H9 (cell line): ENCODE measurements at regions not wholly inside any gene's neighbourhood (a gene's known extent, or its start where the extent isn't known, plus 50 kb on each side); places are given as distances from the start of the nearest gene placed in this dataset.
"Not testable (repeated sequence)": the region's sequence is repeated elsewhere in the genome, so short reads cannot be mapped to it uniquely, and the experiment has no call there.

Experiments used
- DNase-seq: peaks from one replicate; pipeline ENCODE4 v3.0.0-alpha.2; 2017
- H2AFZ ChIP-seq: one replicate; pipeline ENCODE4 v1.6.1; 2013; ENCODE audit warnings: mild to moderate bottlenecking, low read length, control low read depth, moderate library complexity
- H2AK5ac ChIP-seq: 2 replicates; pipeline ENCODE4 v1.6.1; 2013; ENCODE audit warnings: low read length, control low read depth, mixed read lengths; ENCODE audit not compliant: insufficient read length
- H2BK120ac ChIP-seq: one replicate; pipeline ENCODE4 v1.6.1; 2013; ENCODE audit warnings: low read depth, mild to moderate bottlenecking, low read length, control low read depth, inconsistent platforms; ENCODE audit not compliant: poor library complexity, severe bottlenecking
- H2BK12ac ChIP-seq: 2 replicates; pipeline ENCODE4 v1.6.1; 2013; ENCODE audit warnings: low read length, control low read depth, mixed read lengths, low read depth; ENCODE audit not compliant: insufficient read length
- H2BK15ac ChIP-seq: 2 replicates; pipeline ENCODE4 v1.6.1; 2013; ENCODE audit warnings: low read depth, low read length, control low read depth
- H2BK20ac ChIP-seq: one replicate; pipeline ENCODE4 v1.6.1; 2013; ENCODE audit warnings: low read depth, mild to moderate bottlenecking, low read length, control low read depth, inconsistent platforms; ENCODE audit not compliant: poor library complexity, severe bottlenecking
- H2BK5ac ChIP-seq: 2 replicates; pipeline ENCODE4 v1.6.1; 2013; ENCODE audit warnings: low read length, control low read depth, mixed read lengths; ENCODE audit not compliant: insufficient read length
- H3K14ac ChIP-seq: 2 replicates; pipeline ENCODE4 v1.6.1; 2013; ENCODE audit warnings: low read length, control low read depth; ENCODE audit not compliant: insufficient read depth
- H3K18ac ChIP-seq: 2 replicates; pipeline ENCODE4 v1.6.1; 2013; ENCODE audit warnings: low read depth, mild to moderate bottlenecking, mixed read lengths, low read length, control low read depth; ENCODE audit not compliant: insufficient read length
- H3K23ac ChIP-seq: 2 replicates; pipeline ENCODE4 v1.6.1; 2013; ENCODE audit warnings: low read length, control low read depth, mixed read lengths, low read depth; ENCODE audit not compliant: insufficient read length
- H3K23me2 ChIP-seq: 2 replicates; pipeline ENCODE4 v1.6.1; 2013; ENCODE audit warnings: low read depth, mild to moderate bottlenecking, mixed read lengths, low read length, control low read depth; ENCODE audit not compliant: insufficient read length, poor library complexity, severe bottlenecking
- H3K27ac ChIP-seq: 2 replicates; pipeline ENCODE4 v1.5.1; 2013; ENCODE audit warnings: low read length, control low read depth, mixed read lengths, low read depth; ENCODE audit not compliant: insufficient read length
- H3K27me3 ChIP-seq: 2 replicates; pipeline ENCODE4 v1.6.1; 2013; ENCODE audit warnings: low read length, control low read depth, inconsistent platforms; ENCODE audit not compliant: insufficient read depth
- H3K4ac ChIP-seq: 2 replicates; pipeline ENCODE4 v1.6.1; 2013; ENCODE audit warnings: low read depth, mild to moderate bottlenecking, control low read depth, inconsistent platforms, low read length, moderate library complexity
- H3K4me1 ChIP-seq: 2 replicates; pipeline ENCODE4 v1.6.1; 2013; ENCODE audit warnings: low read length, control low read depth, inconsistent platforms; ENCODE audit not compliant: insufficient read depth
- H3K4me2 ChIP-seq: 2 replicates; pipeline ENCODE4 v1.6.1; 2013; ENCODE audit warnings: low read length, control low read depth, mixed read lengths; ENCODE audit not compliant: insufficient read length, insufficient read depth
- H3K56ac ChIP-seq: 2 replicates; pipeline ENCODE4 v1.6.1; 2013; ENCODE audit warnings: low read depth, mild to moderate bottlenecking, mixed read lengths, low read length, control low read depth; ENCODE audit not compliant: insufficient read length
- H3K79me1 ChIP-seq: 2 replicates; pipeline ENCODE4 v1.6.1; 2013; ENCODE audit warnings: low read depth, mild to moderate bottlenecking, moderate library complexity, low read length, control low read depth, inconsistent platforms; ENCODE audit not compliant: insufficient read depth, poor library complexity, severe bottlenecking
- H3K79me2 ChIP-seq: 2 replicates; pipeline ENCODE4 v1.6.1; 2013; ENCODE audit warnings: low read length, control low read depth, inconsistent platforms; ENCODE audit not compliant: insufficient read depth
- H3K9ac ChIP-seq: 2 replicates; pipeline ENCODE4 v1.6.1; 2013; ENCODE audit warnings: low read length, control low read depth, mixed read lengths; ENCODE audit not compliant: insufficient read length; ENCODE audit errors: extremely low read depth
- H3K9me3 ChIP-seq: one replicate; pipeline ENCODE4 v1.6.1; 2013; ENCODE audit warnings: low read depth, low read length, inconsistent platforms; ENCODE audit not compliant: control insufficient read depth
- H3T11ph ChIP-seq: one replicate; pipeline ENCODE4 v1.6.1; 2013; ENCODE audit warnings: mild to moderate bottlenecking, low read length, control low read depth, inconsistent platforms
- H4K20me1 ChIP-seq: one replicate; pipeline ENCODE4 v1.6.1; 2013; ENCODE audit not compliant: control insufficient read depth, insufficient read length, insufficient read depth
- H4K5ac ChIP-seq: 2 replicates; pipeline ENCODE4 v1.6.1; 2013; ENCODE audit warnings: low read depth, mild to moderate bottlenecking, mixed read lengths, low read length, control low read depth; ENCODE audit not compliant: insufficient read length
- H4K8ac ChIP-seq: replicated peaks from 2 replicates; pipeline ENCODE4 v1.6.1; 2013; ENCODE audit warnings: low read length, control low read depth, mixed read lengths, low read depth; ENCODE audit not compliant: insufficient read length
- H4K91ac ChIP-seq: 2 replicates; pipeline ENCODE4 v1.6.1; 2013; ENCODE audit warnings: low read depth, mild to moderate bottlenecking, moderate library complexity, mixed read lengths, low read length, control low read depth; ENCODE audit not compliant: insufficient read length
- H3K27ac Mint-ChIP-seq, 3 experiments: 2 replicates in 2 of 3; 3 replicates in 1 of 3; pipeline ENCODE4 v1.8.0; 2020 to 2021; ENCODE audit warnings: mixed read lengths in 3 of 3, mild to moderate bottlenecking in 1 of 3, moderate library complexity in 1 of 3
- H3K27me3 Mint-ChIP-seq: 2 replicates; pipeline ENCODE4 v1.8.0; 2021; ENCODE audit warnings: low read depth, mild to moderate bottlenecking, moderate library complexity, mixed read lengths
- H3K36me3 Mint-ChIP-seq, 3 experiments: 2 replicates in 2 of 3; 3 replicates in 1 of 3; pipeline ENCODE4 v1.8.0; 2020 to 2021; ENCODE audit warnings: low read depth in 3 of 3, mixed read lengths in 3 of 3; ENCODE audit not compliant: insufficient read depth in 1 of 3
- H3K4me1 Mint-ChIP-seq, 2 experiments: 2 replicates each; pipeline ENCODE4 v1.8.0; 2020; ENCODE audit warnings: mixed read lengths in 2 of 2
- H3K4me3 Mint-ChIP-seq, 2 experiments: 2 replicates in 1 of 2; 3 replicates in 1 of 2; pipeline ENCODE4 v1.8.0; 2020 to 2021; ENCODE audit warnings: mild to moderate bottlenecking in 2 of 2, mixed read lengths in 2 of 2, moderate library complexity in 1 of 2
- H3K9me3 Mint-ChIP-seq, 2 experiments: 2 replicates in 1 of 2; 3 replicates in 1 of 2; pipeline ENCODE4 v1.8.0; 2020; ENCODE audit warnings: mild to moderate bottlenecking in 2 of 2, mixed read lengths in 2 of 2, moderate library complexity in 1 of 2
- WGBS: extraction: QIAGEN DNeasy Blood & Tissue Kit; methylation state at CpG from one replicate; pipeline ENCODE4 v1.1.7; 2013; ENCODE audit warnings: missing lambda C conversion rate, low lambda C conversion rate, mixed read lengths; ENCODE audit not compliant: insufficient read length; ENCODE audit errors: extremely low coverage; 5-methylcytosine and 5-hydroxymethylcytosine counted together

GRCh38 chr10:21373881-21374280, 151.6 kb downstream of the SKIDA1 start:
- H3K27ac ChIP-seq, H3K9me3 ChIP-seq, DNase-seq, H3K14ac ChIP-seq, H3K79me1 ChIP-seq, H2AFZ ChIP-seq, H3K4ac ChIP-seq, H3K4me3 Mint-ChIP-seq, H3K23ac ChIP-seq, H4K91ac ChIP-seq, H3K27me3 ChIP-seq, H3K23me2 ChIP-seq, H3K9me3 Mint-ChIP-seq, H3T11ph ChIP-seq, H4K8ac ChIP-seq, H3K4me1 ChIP-seq, H3K56ac ChIP-seq, H2BK120ac ChIP-seq, H2BK5ac ChIP-seq, H3K18ac ChIP-seq, H2BK20ac ChIP-seq, H3K36me3 Mint-ChIP-seq, H4K20me1 ChIP-seq, H2BK15ac ChIP-seq, H3K9ac ChIP-seq, H2AK5ac ChIP-seq, H3K27ac Mint-ChIP-seq, H4K5ac ChIP-seq, H3K79me2 ChIP-seq, H2BK12ac ChIP-seq, H3K4me1 Mint-ChIP-seq, H3K27me3 Mint-ChIP-seq, H3K4me2 ChIP-seq: not testable (repeated sequence)
- no CpG with 5 or more reads among the region's 3 CpGs for WGBS
